Neural cell (in vitro differentiated cells): ENCODE measurements at regions not wholly inside any gene's neighbourhood (a gene's known extent, or its start where the extent isn't known, plus 50 kb on each side); places are given as distances from the start of the nearest gene placed in this dataset.
A peak's percentile ranks its signal among the peaks of the same experiment; 100 is the strongest.

Experiments used
- H2AFZ ChIP-seq: fragments of 200-600, 300-800 bp; sonication (generic), shearing (Covaris generic); 2 replicates; pipeline ENCODE4 v1.6.0; 2014; ENCODE audit warnings: low read depth, mild to moderate bottlenecking, antibody characterized with exemption, low read length, moderate library complexity
- H3F3A ChIP-seq: fragments of 200-600 bp; shearing (Covaris generic); 2 replicates; pipeline ENCODE4 v1.6.1; 2016; ENCODE audit warnings: mild to moderate bottlenecking, moderate library complexity, mixed read lengths, antibody characterized with exemption, low read length; ENCODE audit not compliant: insufficient read depth, poor library complexity, severe bottlenecking
- H3K27ac ChIP-seq: fragments of 200-600, 300-800 bp; sonication (generic), shearing (Covaris generic); 2 replicates; pipeline ENCODE4 v1.5.1; 2014; ENCODE audit warnings: mild to moderate bottlenecking, low read length, moderate library complexity
- H3K27me3 ChIP-seq: fragments of 300-800, 200-600 bp; sonication (generic), shearing (Covaris generic); 2 replicates; pipeline ENCODE4 v1.6.0; 2014; ENCODE audit warnings: mild to moderate bottlenecking, low read depth, low read length, moderate library complexity; ENCODE audit not compliant: insufficient read depth
- H3K36me3 ChIP-seq: fragments of 300-800, 200-600 bp; sonication (generic), shearing (Covaris generic); 2 replicates; pipeline ENCODE4 v1.5.1; 2014; ENCODE audit warnings: mild to moderate bottlenecking, antibody characterized with exemption, low read length, moderate library complexity; ENCODE audit not compliant: insufficient read depth
- H3K4me2 ChIP-seq: fragments of 300-800, 200-600 bp; sonication (generic), shearing (Covaris generic); 2 replicates; pipeline ENCODE4 v1.6.0; 2014; ENCODE audit warnings: mild to moderate bottlenecking, low read length
- H3K4me3 ChIP-seq: fragments of 300-800, 200-600 bp; sonication (generic), shearing (Covaris generic); 2 replicates; pipeline ENCODE4 v1.5.1; 2014; ENCODE audit warnings: mild to moderate bottlenecking, low read length, moderate library complexity
- H3K79me2 ChIP-seq: fragments of 200-600 bp; shearing (Covaris generic); replicated peaks from 2 replicates; pipeline ENCODE4 v1.6.0; 2014; ENCODE audit warnings: mild to moderate bottlenecking, low read length, moderate library complexity; ENCODE audit not compliant: insufficient read depth
- H3K9ac ChIP-seq: fragments of 300-800, 200-600 bp; sonication (generic), shearing (Covaris generic); 2 replicates; pipeline ENCODE4 v1.6.1; 2016; ENCODE audit warnings: mild to moderate bottlenecking, low read length, mixed read lengths
- H3K9me2 ChIP-seq: fragments of 200-600 bp; shearing (Covaris generic); 2 replicates; pipeline ENCODE4 v1.6.1; 2016; ENCODE audit warnings: mild to moderate bottlenecking, low read length, mixed read lengths; ENCODE audit not compliant: insufficient read depth
- H3K9me3 ChIP-seq: fragments of 200-600, 300-800 bp; sonication (generic), shearing (Covaris generic); 2 replicates; pipeline ENCODE4 v1.6.1; 2016; ENCODE audit warnings: mild to moderate bottlenecking, mixed run types, low read length, moderate library complexity, mixed read lengths
- H4K20me1 ChIP-seq: fragments of 200-600 bp; shearing (Covaris generic); 2 replicates; pipeline ENCODE4 v1.6.1; 2016; ENCODE audit warnings: mild to moderate bottlenecking, mixed run types; ENCODE audit not compliant: insufficient read depth
- CTCF ChIP-seq: fragments of 450-650 bp; IDR thresholded peaks from 2 replicates; pipeline ENCODE4 v1.5.1; 2014; ENCODE audit warnings: antibody characterized with exemption, mild to moderate bottlenecking, moderate library complexity; ENCODE audit not compliant: poor library complexity, severe bottlenecking
- EZH2 ChIP-seq: fragments of 200-600, 300-800 bp; shearing (Covaris generic), sonication (generic); IDR thresholded peaks from 2 replicates; pipeline ENCODE4 v1.6.1; 2014; ENCODE audit warnings: antibody characterized with exemption, low read length, borderline replicate concordance, mild to moderate bottlenecking; ENCODE audit not compliant: insufficient read depth, poor library complexity, severe bottlenecking
- MXI1 ChIP-seq: fragments of 450-650 bp; conservative IDR thresholded peaks from 2 replicates; pipeline ENCODE4 v1.6.1; 2014; ENCODE audit warnings: antibody characterized with exemption, mild to moderate bottlenecking; ENCODE audit not compliant: poor library complexity, severe bottlenecking
- POLR2AphosphoS5 ChIP-seq: IDR thresholded peaks from 2 replicates; pipeline ENCODE4 v1.6.1; 2012
- RAD21 ChIP-seq: fragments of 450-650 bp; conservative IDR thresholded peaks from 2 replicates; pipeline ENCODE4 v1.6.1; 2014; ENCODE audit warnings: antibody characterized with exemption, mild to moderate bottlenecking, moderate library complexity
- REST ChIP-seq: IDR thresholded peaks from 2 replicates; pipeline ENCODE4 v1.6.1; 2012; ENCODE audit warnings: borderline replicate concordance
- SMC3 ChIP-seq: fragments of 450-650 bp; conservative IDR thresholded peaks from 2 replicates; pipeline ENCODE4 v1.6.1; 2014; ENCODE audit warnings: antibody characterized with exemption, mild to moderate bottlenecking, moderate library complexity; ENCODE audit not compliant: poor library complexity
- TAF1 ChIP-seq: IDR thresholded peaks from 2 replicates; pipeline ENCODE4 v1.6.1; 2012; ENCODE audit warnings: low read depth

DNA sequence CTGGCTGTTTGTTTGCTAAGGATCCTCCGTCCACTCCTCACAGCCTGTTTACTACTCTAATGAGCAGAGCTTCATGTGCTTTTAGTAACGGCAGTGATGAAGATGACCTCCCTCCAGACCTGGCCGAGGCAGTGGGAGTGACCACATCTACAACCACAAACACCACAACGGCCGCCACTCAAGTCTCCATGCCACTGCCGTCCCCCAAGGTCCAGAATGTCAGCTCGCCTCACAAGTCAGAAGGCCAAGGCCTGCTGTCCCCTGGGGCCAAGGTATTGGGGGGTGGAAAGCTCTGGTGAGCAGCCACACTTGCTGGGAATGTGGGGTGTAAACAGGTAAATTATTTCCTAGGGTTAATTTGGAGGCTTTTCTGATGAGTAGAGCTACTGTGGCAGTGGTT, 926.4 kb downstream of the IPMK start:
- Histone ChIP-seq H4K20me1 (no peaks in the 10 kb centered on the region), H3F3A (no peaks in the 10 kb centered on the region), H3K4me2 (no peak overlapping the region), H3K9me3 (peaks cover 9% of the 10 kb centered on the region), H3K9me2 (no peaks in the 10 kb centered on the region), H2AFZ (no peak overlapping the region), H3K27ac (no peak overlapping the region), H3K9ac (no peak overlapping the region), H3K79me2 (no peaks in the 10 kb centered on the region), H3K36me3 (no peaks in the 10 kb centered on the region), H3K27me3 (no peaks in the 10 kb centered on the region), H3K4me3 (no peak overlapping the region)
- no peak for TF ChIP-seq POLR2AphosphoS5
- no peak for TF ChIP-seq REST
- no peak for TF ChIP-seq MXI1
- TF ChIP-seq TAF1: no peak
- no peak for TF ChIP-seq RAD21

GRCh38 chr10:57338823-57339558, 928.7 kb downstream of the IPMK start:
- Histone ChIP-seq H2AFZ (no peak overlapping the region), H3K27ac (no peak overlapping the region), H3K9ac (no peak overlapping the region), H3K36me3 (no peaks in the 10 kb centered on the region), H3K79me2 (no peaks in the 10 kb centered on the region), H3K4me3 (no peak overlapping the region), H3F3A (no peaks in the 10 kb centered on the region), H3K27me3 (no peaks in the 10 kb centered on the region), H3K4me2 (no peak overlapping the region), H3K9me2 (no peaks in the 10 kb centered on the region), H3K9me3 (peaks cover 9% of the 10 kb centered on the region), H4K20me1 (no peaks in the 10 kb centered on the region)
- peak; percentile 85 for TF ChIP-seq SMC3
- peak; percentile 81 for TF ChIP-seq RAD21
- peak; percentile 79 for TF ChIP-seq CTCF
- no peak for TF ChIP-seq POLR2AphosphoS5

DNA sequence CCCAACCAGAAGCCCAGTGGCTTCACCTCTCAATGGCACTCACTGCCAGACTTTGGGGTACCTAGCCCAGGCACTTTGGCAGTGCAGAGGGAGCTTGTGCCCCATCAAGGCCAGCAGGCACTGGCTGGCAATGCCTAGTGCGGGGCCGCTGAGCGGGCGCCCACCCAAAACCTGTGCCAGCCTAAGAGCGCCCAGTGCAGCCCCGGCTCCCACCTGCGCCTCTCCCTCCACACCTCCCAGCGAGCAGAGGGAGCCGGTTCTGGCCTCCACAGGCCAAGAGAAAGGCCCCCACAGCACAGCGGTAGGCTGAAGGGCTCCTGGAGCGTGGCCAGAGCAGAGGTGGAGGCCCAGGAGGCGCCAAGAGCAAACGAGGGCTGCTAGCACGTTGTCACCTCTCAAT, 930.8 kb downstream of the IPMK start:
- Histone ChIP-seq H3K79me2 (no peaks in the 10 kb centered on the region), H4K20me1 (no peaks in the 10 kb centered on the region), H3K9me3 (no peaks in the 10 kb centered on the region), H3K27ac (no peak overlapping the region), H3K4me2 (no peak overlapping the region), H3K36me3 (no peaks in the 10 kb centered on the region), H3K9me2 (no peaks in the 10 kb centered on the region), H2AFZ (no peak overlapping the region), H3K27me3 (no peaks in the 10 kb centered on the region), H3K4me3 (no peak overlapping the region), H3K9ac (no peak overlapping the region), H3F3A (no peaks in the 10 kb centered on the region)
- TF ChIP-seq REST: no peak
- no peak for TF ChIP-seq CTCF
- no peak for TF ChIP-seq EZH2
